ENCODE measurements at regions not wholly inside any gene's neighbourhood (a gene's known extent, or its start where the extent isn't known, plus 50 kb on each side); places are given as distances from the start of the nearest gene placed in this dataset.

DNA sequence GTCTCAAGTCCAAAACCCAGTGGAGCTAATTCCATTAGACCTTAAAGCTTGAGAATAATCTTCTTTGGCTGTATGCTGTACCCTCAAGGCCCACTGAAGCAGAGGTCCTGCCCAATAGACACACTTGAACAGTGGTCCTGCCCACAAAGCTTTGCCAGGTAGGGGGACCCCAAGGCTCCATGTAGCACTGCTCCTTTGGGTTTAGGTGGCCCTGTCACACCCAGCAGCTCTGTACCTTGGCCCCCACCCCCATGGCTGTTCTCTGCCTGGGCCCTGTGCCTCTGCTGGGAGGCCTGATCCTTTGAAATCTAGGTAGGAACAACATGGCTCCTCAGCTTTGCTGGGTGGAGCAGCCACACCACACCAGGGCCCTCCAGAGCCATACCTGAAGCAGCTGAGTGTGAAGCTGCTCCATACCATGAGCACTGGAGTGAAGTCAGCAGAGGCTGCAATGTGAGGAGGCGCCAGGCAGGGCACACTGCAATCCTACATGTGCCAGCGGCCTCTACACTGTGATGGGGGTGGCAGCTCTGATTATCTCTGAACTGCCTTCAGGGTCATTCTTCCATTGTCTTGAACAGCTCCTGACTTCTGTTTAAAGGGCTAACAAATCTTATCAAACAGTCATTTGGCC, 188.0 kb upstream of the CCDC54 start:
- no peaks in the 10 kb centered on the region for H3K36me3 ChIP-seq (replicated peaks in 1 of 2; ENCODE audit: control insufficient read depth in 1 of 2, insufficient read depth in 2 of 2, low read length in 1 of 2)
- no peaks in the 10 kb centered on the region for H3F3A ChIP-seq (replicated peaks; ENCODE audit: insufficient read depth)
- DNase-seq: no peak
- H3K9ac ChIP-seq: no peak overlapping the region
- ChIA-PET POLR2A (no interaction called here), CTCF (interaction anchor here (0.9 to 1.6 kb wide), 2 partner anchors 11 to 17 kb away, joined by 3 read pairs; no protein-coding TSS in a partner anchor)
- no peaks in the 10 kb centered on the region for H3K27me3 ChIP-seq (ENCODE audit: insufficient read depth)
- H3K9me3 ChIP-seq: no peaks in the 10 kb centered on the region
- H3K9me2 ChIP-seq: no peaks in the 10 kb centered on the region
- no peak overlapping the region for H2AFZ ChIP-seq (ENCODE audit: low read depth)
- H3K79me2 ChIP-seq (ENCODE audit: insufficient read depth): no peaks in the 10 kb centered on the region; the same call in 1 of the 2 replicates
- H3K4me2 ChIP-seq: no peak overlapping the region
- 69% methylated on average over 2 of the region's 2 CpGs for WGBS (ENCODE audit: low lambda C conversion rate)
- H3K27ac ChIP-seq (ENCODE audit: low read depth in 2 of 2, low read length in 1 of 2): no peak overlapping the region
- TF ChIP-seq EZH2phosphoT487 (IDR thresholded peaks at IDR 0.05; ENCODE audit: borderline replicate concordance, low read depth) (no peak), FOSL2 (IDR thresholded peaks at IDR 0.05; ENCODE audit: borderline replicate concordance, low read depth) (no peak), JUND (IDR thresholded peaks at IDR 0.05) (no peak), ELF1 (IDR thresholded peaks at IDR 0.05) (no peak), POLR2AphosphoS5 (IDR thresholded peaks at IDR 0.05; ENCODE audit: low read depth, low read length) (no peak), RXRA (IDR thresholded peaks at IDR 0.05; ENCODE audit: borderline replicate concordance, low read depth) (no peak), NFIC (IDR thresholded peaks at IDR 0.05; ENCODE audit: borderline replicate concordance) (no peak)
- TF ChIP-seq, protein P1, sequence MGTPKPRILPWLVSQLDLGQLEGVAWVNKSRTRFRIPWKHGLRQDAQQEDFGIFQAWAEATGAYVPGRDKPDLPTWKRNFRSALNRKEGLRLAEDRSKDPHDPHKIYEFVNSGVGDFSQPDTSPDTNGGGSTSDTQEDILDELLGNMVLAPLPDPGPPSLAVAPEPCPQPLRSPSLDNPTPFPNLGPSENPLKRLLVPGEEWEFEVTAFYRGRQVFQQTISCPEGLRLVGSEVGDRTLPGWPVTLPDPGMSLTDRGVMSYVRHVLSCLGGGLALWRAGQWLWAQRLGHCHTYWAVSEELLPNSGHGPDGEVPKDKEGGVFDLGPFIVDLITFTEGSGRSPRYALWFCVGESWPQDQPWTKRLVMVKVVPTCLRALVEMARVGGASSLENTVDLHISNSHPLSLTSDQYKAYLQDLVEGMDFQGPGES (IDR thresholded peaks at IDR 0.05; ENCODE audit: low read depth, low read length): no peak
- TF ChIP-seq, protein P2, sequence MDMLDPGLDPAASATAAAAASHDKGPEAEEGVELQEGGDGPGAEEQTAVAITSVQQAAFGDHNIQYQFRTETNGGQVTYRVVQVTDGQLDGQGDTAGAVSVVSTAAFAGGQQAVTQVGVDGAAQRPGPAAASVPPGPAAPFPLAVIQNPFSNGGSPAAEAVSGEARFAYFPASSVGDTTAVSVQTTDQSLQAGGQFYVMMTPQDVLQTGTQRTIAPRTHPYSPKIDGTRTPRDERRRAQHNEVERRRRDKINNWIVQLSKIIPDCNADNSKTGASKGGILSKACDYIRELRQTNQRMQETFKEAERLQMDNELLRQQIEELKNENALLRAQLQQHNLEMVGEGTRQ (IDR thresholded peaks at IDR 0.05; ENCODE audit: borderline replicate concordance, low read depth, low read length): no peak
- TF ChIP-seq, protein P3, sequence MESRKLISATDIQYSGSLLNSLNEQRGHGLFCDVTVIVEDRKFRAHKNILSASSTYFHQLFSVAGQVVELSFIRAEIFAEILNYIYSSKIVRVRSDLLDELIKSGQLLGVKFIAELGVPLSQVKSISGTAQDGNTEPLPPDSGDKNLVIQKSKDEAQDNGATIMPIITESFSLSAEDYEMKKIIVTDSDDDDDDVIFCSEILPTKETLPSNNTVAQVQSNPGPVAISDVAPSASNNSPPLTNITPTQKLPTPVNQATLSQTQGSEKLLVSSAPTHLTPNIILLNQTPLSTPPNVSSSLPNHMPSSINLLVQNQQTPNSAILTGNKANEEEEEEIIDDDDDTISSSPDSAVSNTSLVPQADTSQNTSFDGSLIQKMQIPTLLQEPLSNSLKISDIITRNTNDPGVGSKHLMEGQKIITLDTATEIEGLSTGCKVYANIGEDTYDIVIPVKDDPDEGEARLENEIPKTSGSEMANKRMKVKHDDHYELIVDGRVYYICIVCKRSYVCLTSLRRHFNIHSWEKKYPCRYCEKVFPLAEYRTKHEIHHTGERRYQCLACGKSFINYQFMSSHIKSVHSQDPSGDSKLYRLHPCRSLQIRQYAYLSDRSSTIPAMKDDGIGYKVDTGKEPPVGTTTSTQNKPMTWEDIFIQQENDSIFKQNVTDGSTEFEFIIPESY (IDR thresholded peaks at IDR 0.05; ENCODE audit: borderline replicate concordance, low read depth): no peak
- H3K4me1 ChIP-seq (ENCODE audit: control insufficient read depth in 1 of 2, insufficient read depth in 2 of 2, low read depth in 1 of 2, low read length in 1 of 2): no peaks in the 10 kb centered on the region; a peak in 1 of 4 replicates
- H3K4me3 ChIP-seq (ENCODE audit: low read depth in 2 of 2, low read length in 1 of 2): no peak overlapping the region
- no peaks in the 10 kb centered on the region for H4K20me1 ChIP-seq (ENCODE audit: insufficient read depth)

DNA sequence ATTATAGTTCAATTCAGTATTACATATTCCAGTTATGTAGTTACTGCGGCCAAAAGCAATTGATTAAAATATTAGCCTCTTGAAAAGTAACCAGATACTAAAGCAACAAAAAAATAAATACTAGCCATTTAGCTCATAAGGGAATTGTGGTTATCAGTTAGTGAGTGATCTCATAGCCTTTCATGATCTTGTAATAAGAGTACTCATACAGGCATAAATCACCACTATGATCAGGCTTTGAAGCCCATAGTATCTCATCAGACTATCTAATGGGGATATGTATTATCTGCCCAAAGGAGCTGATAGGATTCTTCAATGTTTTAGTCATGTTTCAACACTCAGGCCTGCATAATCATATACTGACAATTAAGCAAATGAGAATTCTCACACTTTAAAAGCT, 184.1 kb upstream of the CCDC54 start:
- WGBS (ENCODE audit: low lambda C conversion rate): 87% methylated on average over 1 of the region's 1 CpG
- no peak overlapping the region for H3K9ac ChIP-seq
- no peaks in the 10 kb centered on the region for H3F3A ChIP-seq (replicated peaks; ENCODE audit: insufficient read depth)
- no peak overlapping the region for H3K4me3 ChIP-seq (ENCODE audit: low read depth in 2 of 2, low read length in 1 of 2)
- DNase-seq: no peak
- POLR2A ChIA-PET: no interaction called here
- CTCF ChIA-PET: interaction anchor here (0.7 to 1.3 kb wide), 5 partner anchors 8 to 22 kb away, joined by 3 to 4 read pairs (median 3); no protein-coding TSS in a partner anchor
- no peaks in the 10 kb centered on the region for H3K27me3 ChIP-seq (ENCODE audit: insufficient read depth)
- no peaks in the 10 kb centered on the region for H3K9me2 ChIP-seq
- H3K36me3 ChIP-seq (replicated peaks in 1 of 2; ENCODE audit: control insufficient read depth in 1 of 2, insufficient read depth in 2 of 2, low read length in 1 of 2): no peaks in the 10 kb centered on the region
- no peak overlapping the region for H3K4me2 ChIP-seq
- H2AFZ ChIP-seq (ENCODE audit: low read depth): no peak overlapping the region
- H3K79me2 ChIP-seq (ENCODE audit: insufficient read depth): no peaks in the 10 kb centered on the region; the same call in 1 of the 2 replicates
- H3K27ac ChIP-seq (ENCODE audit: low read depth in 2 of 2, low read length in 1 of 2): no peak overlapping the region
- no peaks in the 10 kb centered on the region for H3K9me3 ChIP-seq
- no peaks in the 10 kb centered on the region; a peak in 1 of 4 replicates for H3K4me1 ChIP-seq (ENCODE audit: control insufficient read depth in 1 of 2, insufficient read depth in 2 of 2, low read depth in 1 of 2, low read length in 1 of 2)
- H4K20me1 ChIP-seq (ENCODE audit: insufficient read depth): no peaks in the 10 kb centered on the region
- TF ChIP-seq, protein P4, sequence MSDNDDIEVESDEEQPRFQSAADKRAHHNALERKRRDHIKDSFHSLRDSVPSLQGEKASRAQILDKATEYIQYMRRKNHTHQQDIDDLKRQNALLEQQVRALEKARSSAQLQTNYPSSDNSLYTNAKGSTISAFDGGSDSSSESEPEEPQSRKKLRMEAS (IDR thresholded peaks at IDR 0.05; ENCODE audit: low read depth): no peak
- TF ChIP-seq, protein P5, sequence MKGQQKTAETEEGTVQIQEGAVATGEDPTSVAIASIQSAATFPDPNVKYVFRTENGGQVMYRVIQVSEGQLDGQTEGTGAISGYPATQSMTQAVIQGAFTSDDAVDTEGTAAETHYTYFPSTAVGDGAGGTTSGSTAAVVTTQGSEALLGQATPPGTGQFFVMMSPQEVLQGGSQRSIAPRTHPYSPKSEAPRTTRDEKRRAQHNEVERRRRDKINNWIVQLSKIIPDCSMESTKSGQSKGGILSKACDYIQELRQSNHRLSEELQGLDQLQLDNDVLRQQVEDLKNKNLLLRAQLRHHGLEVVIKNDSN (IDR thresholded peaks at IDR 0.05; ENCODE audit: borderline replicate concordance, low read depth): no peak
- TF ChIP-seq RAD21 (IDR thresholded peaks at IDR 0.05; ENCODE audit: low read length) (no peak), YY1 (IDR thresholded peaks at IDR 0.05; ENCODE audit: low read depth) (no peak), POLR2AphosphoS5 (IDR thresholded peaks at IDR 0.05; ENCODE audit: low read depth, low read length) (no peak), MXI1 (IDR thresholded peaks at IDR 0.05; ENCODE audit: low read depth, low read length) (no peak), MEF2A (IDR thresholded peaks at IDR 0.05; ENCODE audit: borderline replicate concordance, low read depth) (no peak), TAF1 (IDR thresholded peaks at IDR 0.05; ENCODE audit: borderline replicate concordance, low read depth, low read length) (no peak), GATA2 (CRISPR knock-in tag; IDR thresholded peaks at IDR 0.05) (no peak), FOSL2 (IDR thresholded peaks at IDR 0.05; ENCODE audit: borderline replicate concordance, low read depth) (no peak)
- TF ChIP-seq, protein P1 (IDR thresholded peaks at IDR 0.05; ENCODE audit: low read depth, low read length): no peak
- TF ChIP-seq, protein P3 (IDR thresholded peaks at IDR 0.05; ENCODE audit: borderline replicate concordance, low read depth): no peak

Measured in SK-N-SH (cell line).